Vagina (tissue), 2 donors: ENCODE measurements at regions not wholly inside any gene's neighbourhood (a gene's known extent, or its start where the extent isn't known, plus 50 kb on each side); places are given as distances from the start of the nearest gene placed in this dataset.

Experiments
- DNase-seq, 2 donors: peaks; one replicate each; pipeline ENCODE4 v3.0.0-alpha.2; 2017; ENCODE audit errors: extremely low spot score in 2 of 2
- H3K27ac ChIP-seq: fragments of 200-600 bp; sonication (generic); one replicate; pipeline ENCODE4 v1.5.1; 2019
- H3K27me3 ChIP-seq: fragments of 200-600 bp; sonication (generic); one replicate; pipeline ENCODE4 v1.5.1; 2019
- H3K36me3 ChIP-seq, 2 donors: fragments of 200-600 bp; sonication (generic); one replicate each; pipeline ENCODE4 v1.5.1; 2017 to 2019
- H3K4me1 ChIP-seq: fragments of 200-600 bp; sonication (generic); one replicate; pipeline ENCODE4 v1.5.1; 2019
- H3K4me3 ChIP-seq, 2 donors: fragments of 200-600 bp; sonication (generic); 1 replicate in 1 of 2; 2 replicates in 1 of 2; pipeline ENCODE4 v1.5.1; 2016 to 2019
- H3K9me3 ChIP-seq: fragments of 200-600 bp; sonication (generic); one replicate; pipeline ENCODE4 v1.5.1; 2019
- CTCF ChIP-seq, 3 experiments: fragments of 450-650 bp in 2 of 3; fragments of 200-600 bp in 1 of 3; sonication (generic) in 1 of 3; IDR thresholded peaks; one replicate each; pipeline ENCODE4 v1.5.1; 2017 to 2019; ENCODE audit warnings: antibody characterized with exemption in 3 of 3, mild to moderate bottlenecking in 2 of 3, moderate library complexity in 2 of 3
- POLR2A ChIP-seq, 2 donors: fragments of 450-650 bp; IDR thresholded peaks; one replicate each; pipeline ENCODE4 v1.6.1; 2017; ENCODE audit warnings: antibody characterized with exemption in 2 of 2, mild to moderate bottlenecking in 2 of 2, moderate library complexity in 2 of 2
- POLR2AphosphoS5 ChIP-seq, 2 donors: sonication (generic); formaldehyde crosslinking; IDR thresholded peaks; one replicate each; pipeline ENCODE4 v1.9.0; 2017; ENCODE audit warnings: antibody characterized with exemption in 2 of 2, mild to moderate bottlenecking in 2 of 2, low read depth in 1 of 2; ENCODE audit not compliant: insufficient read depth in 1 of 2
- intact Hi-C: fragments of 100-400 bp; cut with DNase I; formaldehyde crosslinking; loops from one replicate; pipeline ENCODE4 v1.15.1; 2023

- TF ChIP-seq CTCF (IDR thresholded peaks at IDR 0.05) (no peak), POLR2AphosphoS5 (IDR thresholded peaks at IDR 0.05; ENCODE audit: insufficient read depth in 1 of 2, low read depth in 1 of 2) (no peak), POLR2A (IDR thresholded peaks at IDR 0.05) (no peak)
- intact Hi-C loops = no loop called here
- H3K4me1 ChIP-seq = no peaks in the 10 kb centered on the region
- H3K36me3 ChIP-seq = no peaks in the 10 kb centered on the region
- no peak overlapping the region for H3K4me3 ChIP-seq
- no peaks in the 10 kb centered on the region for H3K9me3 ChIP-seq
- H3K27ac ChIP-seq = no peak overlapping the region
- no peaks in the 10 kb centered on the region for H3K27me3 ChIP-seq
- DNase-seq = no peak
Measured at GRCh38 chr4:20428436-20429160, 176.9 kb downstream of the SLIT2 start.

- DNase-seq = no peak
- Histone ChIP-seq H3K4me1 (no peaks in the 10 kb centered on the region), H3K36me3 (no peaks in the 10 kb centered on the region), H3K9me3 (no peaks in the 10 kb centered on the region), H3K27ac (no peak overlapping the region), H3K27me3 (no peaks in the 10 kb centered on the region), H3K4me3 (no peak overlapping the region)
- intact Hi-C loops = loop anchor here (10.0 kb wide), 1 partner anchor 94 kb away; no protein-coding TSS in a partner anchor
- TF ChIP-seq POLR2AphosphoS5 (IDR thresholded peaks at IDR 0.05; ENCODE audit: insufficient read depth in 1 of 2, low read depth in 1 of 2) (no peak), POLR2A (IDR thresholded peaks at IDR 0.05) (no peak), CTCF (IDR thresholded peaks at IDR 0.05) (no peak)
Measured at GRCh38 chr4:20430259-20430941, 178.7 kb downstream of the SLIT2 start.

- no peak overlapping the region for H3K27ac ChIP-seq
- DNase-seq = no peak
Measured at GRCh38 chr4:20431543-20431951, 179.8 kb downstream of the SLIT2 start.

GRCh38 chr4:20432088-20432487 lies 180.4 kb downstream of the SLIT2 start:
- H3K9me3 ChIP-seq = no peaks in the 10 kb centered on the region
- DNase-seq = no peak
- no peak overlapping the region for H3K4me3 ChIP-seq
- no peaks in the 10 kb centered on the region for H3K36me3 ChIP-seq
- H3K4me1 ChIP-seq = no peaks in the 10 kb centered on the region
- H3K27me3 ChIP-seq = no peaks in the 10 kb centered on the region
- intact Hi-C loops = loop anchor here (10.0 kb wide), 1 partner anchor 93 kb away; no protein-coding TSS in a partner anchor
- TF ChIP-seq POLR2A (IDR thresholded peaks at IDR 0.05) = no peak
- TF ChIP-seq CTCF (IDR thresholded peaks at IDR 0.05) = no peak
- no peak for TF ChIP-seq POLR2AphosphoS5 (IDR thresholded peaks at IDR 0.05; ENCODE audit: insufficient read depth in 1 of 2, low read depth in 1 of 2)
- no peak overlapping the region for H3K27ac ChIP-seq

More at GRCh38 chr4:20431543-20431951, 179.8 kb downstream of the SLIT2 start:
- Histone ChIP-seq H3K9me3 (no peaks in the 10 kb centered on the region), H3K4me1 (no peaks in the 10 kb centered on the region), H3K36me3 (no peaks in the 10 kb centered on the region), H3K4me3 (no peak overlapping the region), H3K27me3 (no peaks in the 10 kb centered on the region)
- intact Hi-C loops = loop anchor here (10.0 kb wide), 1 partner anchor 93 kb away; no protein-coding TSS in a partner anchor
- TF ChIP-seq POLR2A (IDR thresholded peaks at IDR 0.05) (no peak), POLR2AphosphoS5 (IDR thresholded peaks at IDR 0.05; ENCODE audit: insufficient read depth in 1 of 2, low read depth in 1 of 2) (no peak), CTCF (IDR thresholded peaks at IDR 0.05) (no peak)
